Trophoblast cell (in vitro differentiated cells and primary cell): ENCODE measurements at regions not wholly inside any gene's neighbourhood (a gene's known extent, or its start where the extent isn't known, plus 50 kb on each side); places are given as distances from the start of the nearest gene placed in this dataset.
"Not testable (repeated sequence)": the region's sequence is repeated elsewhere in the genome, so short reads cannot be mapped to it uniquely, and the experiment has no call there.

Source experiments
- DNase-seq, 2 donors: peaks; one replicate each; pipeline ENCODE4 v3.0.0-alpha.2; 2016
- H2AFZ ChIP-seq: 2 replicates; pipeline ENCODE4 v1.6.1; 2013; ENCODE audit warnings: low read length, moderate library complexity, mild to moderate bottlenecking; ENCODE audit not compliant: insufficient read depth, poor library complexity
- H2AK5ac ChIP-seq: 2 replicates; pipeline ENCODE4 v1.6.1; 2013; ENCODE audit warnings: mild to moderate bottlenecking, low read length
- H2BK120ac ChIP-seq: 2 replicates; pipeline ENCODE4 v1.6.1; 2013; ENCODE audit warnings: low read length, mild to moderate bottlenecking, moderate library complexity; ENCODE audit not compliant: insufficient read depth, poor library complexity
- H2BK12ac ChIP-seq: 2 replicates; pipeline ENCODE4 v1.6.1; 2013; ENCODE audit warnings: mild to moderate bottlenecking, low read length, moderate library complexity
- H2BK5ac ChIP-seq: 2 replicates; pipeline ENCODE4 v1.6.1; 2013; ENCODE audit warnings: low read length, low read depth, moderate library complexity, mild to moderate bottlenecking; ENCODE audit not compliant: poor library complexity
- H3K14ac ChIP-seq: 2 replicates; pipeline ENCODE4 v1.6.1; 2013; ENCODE audit warnings: mild to moderate bottlenecking, low read length
- H3K18ac ChIP-seq: 2 replicates; pipeline ENCODE4 v1.6.1; 2013; ENCODE audit warnings: mild to moderate bottlenecking, low read length
- H3K23ac ChIP-seq: 2 replicates; pipeline ENCODE4 v1.6.1; 2013; ENCODE audit warnings: low read length
- H3K27ac ChIP-seq: 2 replicates; pipeline ENCODE4 v1.5.1; 2013; ENCODE audit warnings: low read depth, mild to moderate bottlenecking, inconsistent platforms, low read length, moderate library complexity
- H3K27me3 ChIP-seq: 2 replicates; pipeline ENCODE4 v1.6.1; 2013; ENCODE audit warnings: inconsistent platforms, mild to moderate bottlenecking, low read length, moderate library complexity; ENCODE audit not compliant: insufficient read depth
- H3K36me3 ChIP-seq, 2 experiments: 1 replicate in 1 of 2; 2 replicates in 1 of 2; pipeline ENCODE4 v1.6.1; 2013; ENCODE audit warnings: low read length in 2 of 2, mild to moderate bottlenecking in 2 of 2, moderate library complexity in 1 of 2; ENCODE audit not compliant: insufficient read depth in 2 of 2, control insufficient read depth in 1 of 2
- H3K4ac ChIP-seq: 2 replicates; pipeline ENCODE4 v1.6.1; 2013; ENCODE audit warnings: low read depth, mild to moderate bottlenecking, low read length, moderate library complexity
- H3K4me1 ChIP-seq, 2 experiments: 1 replicate in 1 of 2; 2 replicates in 1 of 2; pipeline ENCODE4 v1.6.1; 2013; ENCODE audit warnings: low read length in 2 of 2, mild to moderate bottlenecking in 2 of 2, moderate library complexity in 1 of 2; ENCODE audit not compliant: insufficient read depth in 2 of 2, control insufficient read depth in 1 of 2
- H3K4me2 ChIP-seq: 2 replicates; pipeline ENCODE4 v1.6.1; 2013; ENCODE audit warnings: inconsistent platforms, mild to moderate bottlenecking, low read length, moderate library complexity
- H3K4me3 ChIP-seq: 2 replicates; pipeline ENCODE4 v1.5.1; 2013; ENCODE audit warnings: mild to moderate bottlenecking, low read depth, low read length, inconsistent platforms
- H3K79me1 ChIP-seq: one replicate; pipeline ENCODE4 v1.6.1; 2013; ENCODE audit warnings: low read length
- H3K79me2 ChIP-seq: 2 replicates; pipeline ENCODE4 v1.6.1; 2013; ENCODE audit warnings: low read length, mild to moderate bottlenecking; ENCODE audit not compliant: control insufficient read depth, insufficient read depth, poor library complexity
- H3K9ac ChIP-seq: 2 replicates; pipeline ENCODE4 v1.6.1; 2013; ENCODE audit warnings: mild to moderate bottlenecking, low read length
- H3K9me3 ChIP-seq: 2 replicates; pipeline ENCODE4 v1.6.1; 2013; ENCODE audit warnings: low read depth, mild to moderate bottlenecking, control low read depth, inconsistent platforms, low read length; ENCODE audit not compliant: insufficient read depth
- H4K12ac ChIP-seq: 2 replicates; pipeline ENCODE4 v1.6.1; 2013; ENCODE audit warnings: low read depth, mild to moderate bottlenecking, low read length, moderate library complexity
- H4K8ac ChIP-seq: 2 replicates; pipeline ENCODE4 v1.6.1; 2013; ENCODE audit warnings: low read depth, mild to moderate bottlenecking, low read length, moderate library complexity
- H4K91ac ChIP-seq: one replicate; pipeline ENCODE4 v1.6.1; 2013; ENCODE audit warnings: low read depth, mild to moderate bottlenecking, low read length, moderate library complexity
- WGBS: extraction: QIAGEN DNeasy Blood & Tissue Kit; methylation state at CpG from one replicate; pipeline ENCODE4 v1.1.7; 2013; ENCODE audit warnings: missing lambda C conversion rate; ENCODE audit not compliant: insufficient read length, insufficient coverage; ENCODE audit errors: extremely low coverage; 5-methylcytosine and 5-hydroxymethylcytosine counted together

DNA sequence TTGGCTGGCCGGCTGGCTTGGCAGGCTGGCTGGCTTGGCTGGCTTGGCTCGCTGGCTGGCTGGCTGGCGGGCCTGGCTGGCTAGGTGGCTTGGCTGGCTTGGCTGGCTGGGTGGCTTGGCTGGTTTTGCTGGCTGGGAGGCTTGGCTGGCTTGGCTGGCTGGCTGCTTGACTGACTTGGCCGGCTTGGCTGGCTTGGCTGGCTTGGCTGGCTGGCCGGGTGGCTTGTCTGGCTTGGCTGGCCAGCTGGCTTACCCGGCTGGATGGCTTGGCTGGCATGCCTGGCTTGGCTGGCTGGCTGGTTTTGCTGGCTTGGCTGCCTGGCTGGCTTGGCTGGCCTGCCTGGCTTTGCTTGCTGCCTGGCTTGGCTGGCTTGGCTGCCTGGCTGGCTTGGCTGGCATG is 2825.2 kb downstream of the RPIA start:
- H3K79me2 ChIP-seq, H4K8ac ChIP-seq, H2BK5ac ChIP-seq, H3K4me2 ChIP-seq, H3K9ac ChIP-seq, H3K36me3 ChIP-seq, H3K79me1 ChIP-seq, H3K14ac ChIP-seq, H2AFZ ChIP-seq, H2BK12ac ChIP-seq, H4K91ac ChIP-seq, H2AK5ac ChIP-seq, H4K12ac ChIP-seq, H3K4me3 ChIP-seq, DNase-seq, H2BK120ac ChIP-seq, H3K27me3 ChIP-seq, H3K4ac ChIP-seq, H3K9me3 ChIP-seq, H3K23ac ChIP-seq, H3K18ac ChIP-seq, H3K4me1 ChIP-seq, H3K27ac ChIP-seq: not testable (repeated sequence)
- WGBS, result no CpG with 5 or more reads among the region's 6 CpGs

DNA sequence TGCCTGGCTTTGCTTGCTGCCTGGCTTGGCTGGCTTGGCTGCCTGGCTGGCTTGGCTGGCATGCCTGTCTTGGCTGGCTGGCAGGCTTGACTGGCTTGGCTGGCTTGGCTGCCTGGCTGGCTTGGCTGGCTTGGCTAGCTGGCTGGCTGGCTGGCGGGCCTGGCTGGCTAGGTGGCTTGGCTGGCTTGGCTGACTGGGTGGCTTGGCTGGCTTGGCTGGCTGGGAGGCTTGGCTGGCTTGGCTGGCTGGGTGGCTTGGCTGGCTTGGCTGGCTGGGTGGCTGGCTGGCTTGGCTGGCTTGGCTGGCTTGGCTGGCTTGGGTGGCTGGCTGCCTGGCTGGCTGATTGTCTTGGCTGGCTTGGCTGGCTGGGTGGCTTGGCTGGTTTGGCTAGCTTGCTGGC is 2826.4 kb downstream of the RPIA start:
- not testable (repeated sequence) for H3K14ac ChIP-seq, H4K91ac ChIP-seq, H2AFZ ChIP-seq, H3K27me3 ChIP-seq, H3K9me3 ChIP-seq, H3K4ac ChIP-seq, DNase-seq, H3K18ac ChIP-seq, H4K12ac ChIP-seq, H3K36me3 ChIP-seq, H3K4me2 ChIP-seq, H4K8ac ChIP-seq, H3K23ac ChIP-seq, H2AK5ac ChIP-seq, H3K4me3 ChIP-seq, H3K9ac ChIP-seq, H2BK5ac ChIP-seq, H3K79me1 ChIP-seq, H2BK120ac ChIP-seq, H2BK12ac ChIP-seq, H3K4me1 ChIP-seq, H3K27ac ChIP-seq, H3K79me2 ChIP-seq
- no CpG with 5 or more reads among the region's 1 CpG for WGBS

DNA sequence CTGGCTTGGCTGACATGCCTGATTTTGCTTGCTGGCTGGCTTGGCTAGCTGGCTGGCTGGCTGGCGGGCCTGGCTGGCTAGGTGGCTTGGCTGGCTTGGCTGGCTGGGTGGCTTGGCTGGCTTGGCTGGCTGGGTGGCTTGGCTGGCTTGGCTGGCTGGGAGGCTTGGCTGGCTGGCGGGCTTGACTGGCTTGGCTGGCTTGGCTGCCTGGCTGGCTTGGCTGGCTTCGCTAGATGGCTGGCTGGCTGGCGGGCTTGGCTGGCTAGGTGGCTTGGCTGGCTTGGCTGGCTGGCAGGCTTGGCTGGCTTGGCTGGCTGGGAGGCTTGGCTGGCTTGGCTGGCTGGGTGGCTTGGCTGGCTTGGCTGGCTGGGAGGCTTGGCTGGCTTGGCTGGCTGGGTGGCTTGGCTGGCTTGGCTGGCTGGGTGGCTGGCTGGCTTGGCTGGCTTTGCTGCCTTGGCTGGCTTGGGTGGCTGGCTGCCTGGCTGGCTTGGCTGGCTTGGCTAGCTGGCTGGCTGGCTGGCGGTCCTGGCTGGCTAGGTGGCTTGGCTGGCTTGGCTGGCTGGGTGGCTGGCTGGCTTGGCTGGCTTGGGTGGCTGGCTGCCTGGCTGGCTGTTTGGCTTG is 2827.0 kb downstream of the RPIA start:
- not testable (repeated sequence) for H2AFZ ChIP-seq, H3K9ac ChIP-seq, H3K14ac ChIP-seq, H3K36me3 ChIP-seq, H3K23ac ChIP-seq, H2BK120ac ChIP-seq, H4K12ac ChIP-seq, H3K9me3 ChIP-seq, H3K79me2 ChIP-seq, H3K4me1 ChIP-seq, H4K91ac ChIP-seq, H3K79me1 ChIP-seq, H3K4ac ChIP-seq, H3K18ac ChIP-seq, H3K27me3 ChIP-seq, H3K4me3 ChIP-seq, H2BK12ac ChIP-seq, H2BK5ac ChIP-seq, H3K27ac ChIP-seq, H3K4me2 ChIP-seq, H2AK5ac ChIP-seq, DNase-seq, H4K8ac ChIP-seq
- no CpG with 5 or more reads among the region's 5 CpGs for WGBS

DNA sequence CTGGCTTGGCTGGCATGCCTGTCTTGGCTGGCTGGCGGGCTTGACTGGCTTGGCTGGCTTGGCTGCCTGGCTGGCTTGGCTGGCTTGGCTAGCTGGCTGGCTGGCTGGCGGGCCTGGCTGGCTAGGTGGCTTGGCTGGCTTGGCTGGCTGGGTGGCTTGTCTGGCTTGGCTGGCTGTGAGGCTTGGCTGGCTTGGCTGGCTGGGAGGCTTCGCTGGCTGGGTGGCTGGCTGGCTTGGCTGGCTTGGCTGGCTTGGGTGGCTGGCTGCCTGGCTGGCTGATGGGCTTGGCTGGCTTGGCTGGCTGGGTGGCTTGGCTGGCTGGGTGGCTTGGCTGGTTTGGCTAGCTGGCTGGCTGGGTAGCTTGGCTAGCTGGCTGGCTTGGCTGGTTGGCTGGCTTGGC is 2827.9 kb downstream of the RPIA start:
- H2AFZ ChIP-seq, H2BK12ac ChIP-seq, H3K79me2 ChIP-seq, H3K79me1 ChIP-seq, H3K4ac ChIP-seq, DNase-seq, H4K12ac ChIP-seq, H3K18ac ChIP-seq, H3K9me3 ChIP-seq, H3K4me3 ChIP-seq, H3K36me3 ChIP-seq, H4K91ac ChIP-seq, H2BK120ac ChIP-seq, H3K4me2 ChIP-seq, H3K27me3 ChIP-seq, H3K23ac ChIP-seq, H4K8ac ChIP-seq, H3K9ac ChIP-seq, H3K27ac ChIP-seq, H3K4me1 ChIP-seq, H3K14ac ChIP-seq, H2BK5ac ChIP-seq, H2AK5ac ChIP-seq: not testable (repeated sequence)
- WGBS, result no CpG with 5 or more reads among the region's 3 CpGs
